ENCODE measurements at regions not wholly inside any gene's neighbourhood (a gene's known extent, or its start where the extent isn't known, plus 50 kb on each side); places are given as distances from the start of the nearest gene placed in this dataset.

DNA sequence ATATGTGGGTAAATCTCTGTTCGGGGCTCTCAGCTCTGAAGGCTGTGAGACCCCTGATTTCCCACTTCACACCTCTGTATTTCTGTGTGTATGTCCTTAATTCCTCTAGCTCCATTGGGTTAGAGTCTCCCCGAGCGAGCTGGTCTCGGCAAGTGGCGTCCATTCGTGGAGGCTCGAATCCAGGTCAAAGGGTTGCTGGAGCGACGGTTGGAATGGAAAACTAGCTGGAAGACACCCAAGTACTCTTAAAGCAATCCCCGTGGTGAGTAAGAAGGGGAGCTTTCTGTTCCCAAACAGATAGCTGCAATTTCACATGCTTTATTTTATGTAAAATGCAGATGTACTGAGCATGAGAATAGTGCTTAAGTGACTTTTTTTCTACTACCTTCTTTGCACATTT, 277.5 kb upstream of the SGCG start:
- POLR2A ChIA-PET = no interaction called here
- Histone ChIP-seq H3K4me1 (ENCODE audit: control insufficient read depth in 1 of 2, insufficient read depth in 2 of 2, low read depth in 1 of 2, low read length in 1 of 2) (no peaks in the 10 kb centered on the region), H3F3A (replicated peaks; ENCODE audit: insufficient read depth) (no peaks in the 10 kb centered on the region), H3K79me2 (ENCODE audit: insufficient read depth) (no peaks in the 10 kb centered on the region), H3K9ac (no peak overlapping the region), H3K4me3 (ENCODE audit: low read depth in 2 of 2, low read length in 1 of 2) (no peak overlapping the region), H2AFZ (ENCODE audit: low read depth) (no peak overlapping the region), H3K27ac (ENCODE audit: low read depth in 2 of 2, low read length in 1 of 2) (no peak overlapping the region), H3K9me2 (no peaks in the 10 kb centered on the region), H4K20me1 (ENCODE audit: insufficient read depth) (no peaks in the 10 kb centered on the region), H3K36me3 (replicated peaks in 1 of 2; ENCODE audit: control insufficient read depth in 1 of 2, insufficient read depth in 2 of 2, low read length in 1 of 2) (no peaks in the 10 kb centered on the region), H3K4me2 (no peak overlapping the region), H3K27me3 (ENCODE audit: insufficient read depth) (no peaks in the 10 kb centered on the region), H3K9me3 (no peaks in the 10 kb centered on the region)
- CTCF ChIA-PET = no interaction called here
- DNase-seq = no peak
- WGBS (ENCODE audit: low lambda C conversion rate) = 10% methylated on average over 4 of the region's 10 CpGs
- TF ChIP-seq POLR2AphosphoS5 (IDR thresholded peaks at IDR 0.05; ENCODE audit: low read depth, low read length) (no peak), CHD2 (IDR thresholded peaks at IDR 0.05; ENCODE audit: low read length, partially characterized antibody) (no peak), RAD21 (IDR thresholded peaks at IDR 0.05; ENCODE audit: low read length) (no peak), GATA2 (CRISPR knock-in tag; IDR thresholded peaks at IDR 0.05) (no peak), EP300 (IDR thresholded peaks at IDR 0.05; ENCODE audit: borderline replicate concordance in 1 of 2, low read depth in 1 of 2, low read length in 1 of 2) (no peak), ELF1 (IDR thresholded peaks at IDR 0.05) (no peak)
- TF ChIP-seq, protein P1, sequence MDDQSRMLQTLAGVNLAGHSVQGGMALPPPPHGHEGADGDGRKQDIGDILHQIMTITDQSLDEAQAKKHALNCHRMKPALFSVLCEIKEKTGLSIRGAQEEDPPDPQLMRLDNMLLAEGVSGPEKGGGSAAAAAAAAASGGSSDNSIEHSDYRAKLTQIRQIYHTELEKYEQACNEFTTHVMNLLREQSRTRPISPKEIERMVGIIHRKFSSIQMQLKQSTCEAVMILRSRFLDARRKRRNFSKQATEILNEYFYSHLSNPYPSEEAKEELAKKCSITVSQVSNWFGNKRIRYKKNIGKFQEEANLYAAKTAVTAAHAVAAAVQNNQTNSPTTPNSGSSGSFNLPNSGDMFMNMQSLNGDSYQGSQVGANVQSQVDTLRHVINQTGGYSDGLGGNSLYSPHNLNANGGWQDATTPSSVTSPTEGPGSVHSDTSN (IDR thresholded peaks at IDR 0.05) = no peak
- TF ChIP-seq, protein P2, sequence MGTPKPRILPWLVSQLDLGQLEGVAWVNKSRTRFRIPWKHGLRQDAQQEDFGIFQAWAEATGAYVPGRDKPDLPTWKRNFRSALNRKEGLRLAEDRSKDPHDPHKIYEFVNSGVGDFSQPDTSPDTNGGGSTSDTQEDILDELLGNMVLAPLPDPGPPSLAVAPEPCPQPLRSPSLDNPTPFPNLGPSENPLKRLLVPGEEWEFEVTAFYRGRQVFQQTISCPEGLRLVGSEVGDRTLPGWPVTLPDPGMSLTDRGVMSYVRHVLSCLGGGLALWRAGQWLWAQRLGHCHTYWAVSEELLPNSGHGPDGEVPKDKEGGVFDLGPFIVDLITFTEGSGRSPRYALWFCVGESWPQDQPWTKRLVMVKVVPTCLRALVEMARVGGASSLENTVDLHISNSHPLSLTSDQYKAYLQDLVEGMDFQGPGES (IDR thresholded peaks at IDR 0.05; ENCODE audit: low read depth, low read length) = no peak

DNA sequence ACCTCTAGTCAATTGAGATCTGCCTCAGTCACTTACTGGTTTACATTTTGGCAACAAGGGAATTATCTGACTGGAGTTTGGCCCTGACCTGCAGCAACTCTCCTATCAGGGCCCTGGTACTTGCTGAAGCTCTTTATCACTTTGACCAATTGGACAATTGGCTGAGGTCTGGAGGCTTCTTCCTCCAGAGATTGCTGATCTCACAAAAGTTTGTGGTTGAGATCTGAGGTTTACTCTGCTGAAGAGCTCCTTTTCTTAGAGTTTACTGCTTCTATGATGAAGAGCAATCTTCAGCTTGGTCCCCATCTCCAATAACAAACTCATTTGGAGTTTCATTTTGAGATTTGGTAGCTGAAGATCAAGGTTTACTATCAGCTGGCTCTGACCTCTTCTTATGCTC, 276.9 kb upstream of the SGCG start:
- ChIA-PET POLR2A (no interaction called here), CTCF (no interaction called here)
- Histone ChIP-seq H3K27me3 (ENCODE audit: insufficient read depth) (no peaks in the 10 kb centered on the region), H3F3A (replicated peaks; ENCODE audit: insufficient read depth) (no peaks in the 10 kb centered on the region), H3K4me2 (no peak overlapping the region), H3K9me3 (no peaks in the 10 kb centered on the region), H3K9me2 (no peaks in the 10 kb centered on the region), H3K79me2 (ENCODE audit: insufficient read depth) (no peaks in the 10 kb centered on the region), H3K27ac (ENCODE audit: low read depth in 2 of 2, low read length in 1 of 2) (no peak overlapping the region), H3K4me1 (ENCODE audit: control insufficient read depth in 1 of 2, insufficient read depth in 2 of 2, low read depth in 1 of 2, low read length in 1 of 2) (no peaks in the 10 kb centered on the region), H3K36me3 (replicated peaks in 1 of 2; ENCODE audit: control insufficient read depth in 1 of 2, insufficient read depth in 2 of 2, low read length in 1 of 2) (no peaks in the 10 kb centered on the region), H4K20me1 (ENCODE audit: insufficient read depth) (no peaks in the 10 kb centered on the region), H3K9ac (no peak overlapping the region), H2AFZ (ENCODE audit: low read depth) (no peak overlapping the region), H3K4me3 (ENCODE audit: low read depth in 2 of 2, low read length in 1 of 2) (no peak overlapping the region)
- TF ChIP-seq JUND (IDR thresholded peaks at IDR 0.05) = no peak
- TF ChIP-seq, protein P3, sequence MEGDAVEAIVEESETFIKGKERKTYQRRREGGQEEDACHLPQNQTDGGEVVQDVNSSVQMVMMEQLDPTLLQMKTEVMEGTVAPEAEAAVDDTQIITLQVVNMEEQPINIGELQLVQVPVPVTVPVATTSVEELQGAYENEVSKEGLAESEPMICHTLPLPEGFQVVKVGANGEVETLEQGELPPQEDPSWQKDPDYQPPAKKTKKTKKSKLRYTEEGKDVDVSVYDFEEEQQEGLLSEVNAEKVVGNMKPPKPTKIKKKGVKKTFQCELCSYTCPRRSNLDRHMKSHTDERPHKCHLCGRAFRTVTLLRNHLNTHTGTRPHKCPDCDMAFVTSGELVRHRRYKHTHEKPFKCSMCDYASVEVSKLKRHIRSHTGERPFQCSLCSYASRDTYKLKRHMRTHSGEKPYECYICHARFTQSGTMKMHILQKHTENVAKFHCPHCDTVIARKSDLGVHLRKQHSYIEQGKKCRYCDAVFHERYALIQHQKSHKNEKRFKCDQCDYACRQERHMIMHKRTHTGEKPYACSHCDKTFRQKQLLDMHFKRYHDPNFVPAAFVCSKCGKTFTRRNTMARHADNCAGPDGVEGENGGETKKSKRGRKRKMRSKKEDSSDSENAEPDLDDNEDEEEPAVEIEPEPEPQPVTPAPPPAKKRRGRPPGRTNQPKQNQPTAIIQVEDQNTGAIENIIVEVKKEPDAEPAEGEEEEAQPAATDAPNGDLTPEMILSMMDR (IDR thresholded peaks at IDR 0.05) = no peak
- no peak for TF ChIP-seq YY1 (IDR thresholded peaks at IDR 0.05; ENCODE audit: low read depth)
- TF ChIP-seq TAF1 (IDR thresholded peaks at IDR 0.05; ENCODE audit: borderline replicate concordance, low read depth, low read length) = no peak
- no peak for TF ChIP-seq FOXM1 (IDR thresholded peaks at IDR 0.05; ENCODE audit: low read depth)
- TF ChIP-seq EZH2phosphoT487 (IDR thresholded peaks at IDR 0.05; ENCODE audit: borderline replicate concordance, low read depth) = no peak
- no peak for TF ChIP-seq EP300 (IDR thresholded peaks at IDR 0.05; ENCODE audit: borderline replicate concordance in 1 of 2, low read depth in 1 of 2, low read length in 1 of 2)
- no peak for TF ChIP-seq FOSL2 (IDR thresholded peaks at IDR 0.05; ENCODE audit: borderline replicate concordance, low read depth)
- no peak for TF ChIP-seq NFIC (IDR thresholded peaks at IDR 0.05; ENCODE audit: borderline replicate concordance)
- no peak for DNase-seq

All from SK-N-SH (cell line).